Spleen (tissue), 11 donors: ENCODE measurements at regions not wholly inside any gene's neighbourhood (a gene's known extent, or its start where the extent isn't known, plus 50 kb on each side); places are given as distances from the start of the nearest gene placed in this dataset.

Experiments used
- DNase-seq: peaks from one replicate; pipeline ENCODE4 v3.0.0-alpha.2; 2020
- H3K27ac ChIP-seq, 8 donors: fragments of 200-600 bp; sonication (generic) in 7 of 8; 1 replicate in 4 of 8; 2 replicates in 4 of 8; pipeline versions ENCODE4 v1.5.0 to v1.8.0; 2016 to 2021; ENCODE audit warnings: inconsistent platforms in 4 of 8, mild to moderate bottlenecking in 4 of 8, moderate library complexity in 1 of 8
- H3K27me3 ChIP-seq, 7 donors: fragments of 200-600 bp; sonication (generic) in 6 of 7; replicated peaks in 1 of 7; 1 replicate in 4 of 7; 2 replicates in 3 of 7; pipeline versions ENCODE4 v1.5.0 to v1.8.0; 2016 to 2021; ENCODE audit warnings: inconsistent platforms in 3 of 7, mild to moderate bottlenecking in 1 of 7
- H3K36me3 ChIP-seq, 6 donors: fragments of 200-600 bp; sonication (generic) in 5 of 6; 1 replicate in 4 of 6; 2 replicates in 2 of 6; pipeline versions ENCODE4 v1.5.0 to v1.8.0; 2016 to 2021; ENCODE audit warnings: inconsistent platforms in 2 of 6
- H3K4me1 ChIP-seq, 6 donors: fragments of 200-600 bp; sonication (generic) in 5 of 6; 1 replicate in 3 of 6; 2 replicates in 3 of 6; pipeline versions ENCODE4 v1.5.0 to v1.8.0; 2016 to 2021; ENCODE audit warnings: inconsistent platforms in 3 of 6
- H3K4me3 ChIP-seq, 8 donors: fragments of 200-600 bp; sonication (generic) in 7 of 8; 1 replicate in 4 of 8; 2 replicates in 4 of 8; pipeline versions ENCODE4 v1.5.0 to v1.8.0; 2016 to 2021; ENCODE audit warnings: inconsistent platforms in 4 of 8, mild to moderate bottlenecking in 4 of 8, moderate library complexity in 2 of 8
- H3K9me3 ChIP-seq, 8 donors: fragments of 200-600 bp; sonication (generic) in 7 of 8; 1 replicate in 4 of 8; 2 replicates in 4 of 8; pipeline versions ENCODE4 v1.5.0 to v1.8.0; 2016 to 2021; ENCODE audit warnings: inconsistent platforms in 4 of 8
- POLR2A ChIP-seq, 3 donors: fragments of 450-650 bp; IDR thresholded peaks; one replicate each; pipeline ENCODE4 v1.5.1; 2017; ENCODE audit warnings: antibody characterized with exemption in 3 of 3, mild to moderate bottlenecking in 1 of 3
- POLR2AphosphoS5 ChIP-seq, 3 donors: sonication (generic); formaldehyde crosslinking; IDR thresholded peaks; one replicate each; pipeline ENCODE4 v1.5.1; 2017; ENCODE audit warnings: antibody characterized with exemption in 3 of 3
- WGBS, 5 donors: extraction: QIAGEN DNeasy Blood & Tissue Kit in 3 of 5; methylation state at CpG; one replicate each; pipeline versions ENCODE4 v1.1.5 to v1.1.7; 2013 to 2018; 5-methylcytosine and 5-hydroxymethylcytosine counted together
- intact Hi-C: fragments of 100-400 bp; cut with DNase I; formaldehyde crosslinking; loops from one replicate; pipeline ENCODE4 v1.15.0; 2023; ENCODE audit warnings: low total_unique reads
- TF ChIP-seq, protein P1 (sequence below), 11 experiments: fragments of 200-600 bp in 7 of 11; fragments of 450-650 bp in 4 of 11; sonication (generic) in 4 of 11; IDR thresholded peaks in 8 of 11; conservative IDR thresholded peaks in 3 of 11; 1 replicate in 7 of 11; 2 replicates in 4 of 11; pipeline versions ENCODE4 v1.4.0 to v1.8.0; 2016 to 2021; ENCODE audit warnings: antibody characterized with exemption in 11 of 11, inconsistent platforms in 4 of 11, mild to moderate bottlenecking in 1 of 11
- donor health status: healthy with polysubstance abuse.
- donor health status: DM: no; HTN: no; CAD: no; lungs with moderate emphysema.
- donor health status: DM: no; HTN: no; CAD: no.
- donor health status: Bipolar disorder and iron deficiency.
- donor health status: healthy.
- donor health status: DM: no; HTN: no; CAD: no.
- donor health status: DM: yes; HTN: yes; CAD: no.

DNA sequence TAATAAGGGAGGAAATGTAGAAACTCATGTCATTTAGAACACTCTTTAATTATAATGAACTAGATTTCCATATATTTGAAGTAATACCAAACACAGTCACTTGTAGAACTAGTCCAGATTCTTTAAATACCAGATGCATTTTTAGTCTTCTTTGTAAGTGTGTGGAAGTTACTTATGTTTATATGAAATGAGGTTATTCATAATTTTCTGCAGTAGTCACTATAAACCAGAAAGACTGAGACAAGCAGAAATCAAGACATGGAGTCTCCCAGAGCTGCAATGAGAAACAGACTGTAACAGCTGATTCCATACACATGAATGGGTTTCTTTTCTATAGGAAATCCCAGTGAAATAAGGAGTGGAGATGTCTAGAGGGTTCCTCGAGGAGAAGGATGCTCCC is 216.6 kb upstream of the ZP4 start:
- H3K9me3 ChIP-seq, result no peaks in the 10 kb centered on the region
- H3K4me1 ChIP-seq, result no peaks in the 10 kb centered on the region
- 29 to 58% (median 45%) methylated on average over 1 of the region's 1 CpG for WGBS, 5 donors
- intact Hi-C loops, result no loop called here
- H3K36me3 ChIP-seq, result no peaks in the 10 kb centered on the region
- no peak for DNase-seq
- no peak overlapping the region for H3K27ac ChIP-seq
- no peak for TF ChIP-seq POLR2A (IDR thresholded peaks at IDR 0.05)
- no peak for TF ChIP-seq POLR2AphosphoS5 (IDR thresholded peaks at IDR 0.05)
- TF ChIP-seq, protein P1, sequence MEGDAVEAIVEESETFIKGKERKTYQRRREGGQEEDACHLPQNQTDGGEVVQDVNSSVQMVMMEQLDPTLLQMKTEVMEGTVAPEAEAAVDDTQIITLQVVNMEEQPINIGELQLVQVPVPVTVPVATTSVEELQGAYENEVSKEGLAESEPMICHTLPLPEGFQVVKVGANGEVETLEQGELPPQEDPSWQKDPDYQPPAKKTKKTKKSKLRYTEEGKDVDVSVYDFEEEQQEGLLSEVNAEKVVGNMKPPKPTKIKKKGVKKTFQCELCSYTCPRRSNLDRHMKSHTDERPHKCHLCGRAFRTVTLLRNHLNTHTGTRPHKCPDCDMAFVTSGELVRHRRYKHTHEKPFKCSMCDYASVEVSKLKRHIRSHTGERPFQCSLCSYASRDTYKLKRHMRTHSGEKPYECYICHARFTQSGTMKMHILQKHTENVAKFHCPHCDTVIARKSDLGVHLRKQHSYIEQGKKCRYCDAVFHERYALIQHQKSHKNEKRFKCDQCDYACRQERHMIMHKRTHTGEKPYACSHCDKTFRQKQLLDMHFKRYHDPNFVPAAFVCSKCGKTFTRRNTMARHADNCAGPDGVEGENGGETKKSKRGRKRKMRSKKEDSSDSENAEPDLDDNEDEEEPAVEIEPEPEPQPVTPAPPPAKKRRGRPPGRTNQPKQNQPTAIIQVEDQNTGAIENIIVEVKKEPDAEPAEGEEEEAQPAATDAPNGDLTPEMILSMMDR (IDR thresholded peaks at IDR 0.05 in 8 of 11, conservative IDR thresholded peaks at IDR 0.05 in 3 of 11), result no peak
- H3K27me3 ChIP-seq, result no peaks in the 10 kb centered on the region
- no peak overlapping the region for H3K4me3 ChIP-seq

DNA sequence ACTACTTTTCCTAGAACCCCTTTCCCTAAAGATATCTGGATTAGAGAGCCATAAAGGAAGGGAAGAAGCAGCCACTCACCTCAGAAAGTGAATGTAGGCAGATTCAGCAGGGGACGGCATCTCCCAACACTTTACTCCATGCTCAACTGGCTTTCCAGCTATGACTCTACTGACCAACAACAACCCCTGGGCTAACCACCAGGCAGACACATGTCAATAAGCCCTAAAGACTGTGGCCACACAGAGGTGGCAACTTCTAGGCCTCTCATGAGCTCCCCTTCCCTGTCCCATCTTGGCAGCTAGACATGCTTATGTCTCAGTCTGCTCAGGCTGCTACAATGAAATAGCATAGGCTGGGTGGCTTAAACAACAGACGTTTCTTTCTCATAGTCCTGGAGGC is 214.0 kb upstream of the ZP4 start:
- intact Hi-C loops, result no loop called here
- Histone ChIP-seq H3K4me1 (no peaks in the 10 kb centered on the region), H3K4me3 (no peak overlapping the region), H3K9me3 (peaks cover 0 to 4% (median 0%) of the 10 kb centered on the region in 8 donors), H3K27ac (no peak overlapping the region), H3K36me3 (no peaks in the 10 kb centered on the region), H3K27me3 (no peaks in the 10 kb centered on the region)
- DNase-seq, result no peak
- WGBS, 5 donors, result 42 to 72% (median 48%) methylated on average over 2 of the region's 2 CpGs
- no peak for TF ChIP-seq POLR2AphosphoS5 (IDR thresholded peaks at IDR 0.05)
- TF ChIP-seq, protein P1 (IDR thresholded peaks at IDR 0.05 in 8 of 11, conservative IDR thresholded peaks at IDR 0.05 in 3 of 11), result no peak
- no peak for TF ChIP-seq POLR2A (IDR thresholded peaks at IDR 0.05)

DNA sequence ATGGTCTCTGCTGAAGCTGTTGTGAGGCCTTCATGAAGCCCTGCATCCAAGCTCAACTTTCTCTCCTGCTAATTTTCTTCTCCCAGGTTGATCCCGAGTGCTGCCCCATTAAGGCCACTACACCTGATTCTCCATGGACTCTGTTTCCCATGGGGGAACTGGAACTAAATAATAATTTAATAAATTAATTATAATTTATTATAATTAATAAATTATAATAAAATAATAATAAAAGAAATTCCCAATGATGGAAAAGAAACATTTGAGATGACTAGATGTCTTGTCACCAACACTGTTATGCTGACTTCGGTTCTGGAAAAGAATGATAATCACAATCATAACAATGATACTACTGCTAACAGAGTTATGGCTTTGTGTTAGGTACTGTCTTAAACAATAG is 211.2 kb upstream of the ZP4 start:
- intact Hi-C loops, result no loop called here
- WGBS, 5 donors, result 79 to 89% (median 84%) methylated on average over 2 of the region's 2 CpGs
- Histone ChIP-seq H3K9me3 (peaks cover 0 to 4% (median 0%) of the 10 kb centered on the region in 8 donors), H3K4me1 (no peaks in the 10 kb centered on the region), H3K27ac (no peak overlapping the region), H3K36me3 (no peaks in the 10 kb centered on the region), H3K27me3 (no peaks in the 10 kb centered on the region), H3K4me3 (no peak overlapping the region)
- DNase-seq, result no peak
- TF ChIP-seq POLR2AphosphoS5 (IDR thresholded peaks at IDR 0.05), result no peak
- no peak for TF ChIP-seq POLR2A (IDR thresholded peaks at IDR 0.05)
- TF ChIP-seq, protein P1 (IDR thresholded peaks at IDR 0.05 in 8 of 11, conservative IDR thresholded peaks at IDR 0.05 in 3 of 11), result no peak

DNA sequence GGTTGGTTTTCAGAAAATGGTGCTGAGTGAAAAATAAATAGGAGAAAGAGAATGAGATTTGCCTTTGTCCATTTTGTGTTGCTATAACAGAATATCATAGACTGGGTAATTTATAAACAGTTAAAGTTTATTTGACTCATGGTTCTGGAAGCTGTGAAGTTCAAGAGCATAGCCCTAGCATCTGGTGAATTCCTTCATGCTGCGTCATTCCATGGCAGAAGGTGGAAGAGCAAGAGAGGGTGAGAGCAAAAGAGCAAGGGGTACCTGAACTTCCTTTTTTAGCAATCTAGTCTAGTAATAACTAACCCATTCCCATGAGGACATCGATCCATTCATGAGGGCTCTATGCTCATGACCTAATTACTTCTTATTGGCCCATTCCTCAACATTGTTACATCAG is 209.1 kb upstream of the ZP4 start:
- Histone ChIP-seq H3K4me3 (no peak overlapping the region), H3K9me3 (peaks cover 0 to 4% (median 0%) of the 10 kb centered on the region in 8 donors), H3K27ac (no peak overlapping the region), H3K4me1 (no peaks in the 10 kb centered on the region), H3K36me3 (no peaks in the 10 kb centered on the region), H3K27me3 (no peaks in the 10 kb centered on the region)
- no peak for DNase-seq
- no peak for TF ChIP-seq POLR2AphosphoS5 (IDR thresholded peaks at IDR 0.05)
- TF ChIP-seq POLR2A (IDR thresholded peaks at IDR 0.05), result no peak
- TF ChIP-seq, protein P1 (IDR thresholded peaks at IDR 0.05 in 8 of 11, conservative IDR thresholded peaks at IDR 0.05 in 3 of 11), result no peak
- intact Hi-C loops, result no loop called here
- 78 to 96% (median 88%) methylated on average over 2 of the region's 2 CpGs for WGBS, 5 donors
